NCI-H128 (cell line): ENCODE measurements at regions not wholly inside any gene's neighbourhood (a gene's known extent, or its start where the extent isn't known, plus 50 kb on each side); places are given as distances from the start of the nearest gene placed in this dataset.

Source experiments
- DNase-seq: peaks from one replicate; lab custom pipeline; 2025; ENCODE audit not compliant: unreplicated experiment; lab: John Stamatoyannopoulos, UW

DNA sequence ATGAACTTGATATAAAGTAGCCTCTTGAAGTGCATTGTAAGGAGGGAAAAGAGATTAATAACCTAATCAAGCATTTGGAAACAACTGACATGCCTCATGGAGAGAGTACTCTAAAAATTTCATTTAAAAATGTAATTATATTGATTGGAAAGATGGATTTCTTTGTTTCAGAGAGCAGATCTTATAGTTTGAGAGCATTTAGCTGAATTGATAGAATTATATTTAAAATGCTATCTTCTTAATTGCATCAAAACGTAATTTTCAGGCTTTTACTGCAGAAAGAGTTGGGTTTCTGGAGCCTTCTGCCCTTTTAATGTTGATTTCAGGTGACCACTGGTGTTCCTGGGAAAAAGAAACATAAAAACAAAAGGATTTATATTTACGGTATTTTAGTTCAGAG lies 130.6 kb downstream of the EDN3 start:
- DNase-seq = no peak

GRCh38 chr20:59434960-59435359 lies 134.5 kb downstream of the EDN3 start:
- no peak for DNase-seq

DNA sequence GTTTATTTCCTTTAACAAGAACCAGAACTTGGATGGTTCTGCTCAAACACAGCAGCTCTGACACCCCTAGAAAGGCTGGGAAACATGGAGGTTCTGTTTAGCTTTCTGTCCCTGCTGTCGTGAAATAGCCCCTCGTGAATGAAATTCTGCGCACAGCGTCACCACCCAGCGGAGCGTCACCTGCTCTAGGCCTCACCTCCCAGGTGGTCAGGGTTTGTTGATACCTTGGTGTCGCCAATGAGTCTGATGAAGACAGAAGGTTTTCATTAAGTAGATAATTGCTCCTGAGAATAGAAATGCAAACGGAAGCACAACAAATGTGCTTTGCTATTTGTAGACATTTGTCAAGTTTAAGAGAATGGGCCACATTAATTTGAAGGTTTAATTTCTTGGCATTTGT lies 135.1 kb downstream of the EDN3 start:
- no peak for DNase-seq

DNA sequence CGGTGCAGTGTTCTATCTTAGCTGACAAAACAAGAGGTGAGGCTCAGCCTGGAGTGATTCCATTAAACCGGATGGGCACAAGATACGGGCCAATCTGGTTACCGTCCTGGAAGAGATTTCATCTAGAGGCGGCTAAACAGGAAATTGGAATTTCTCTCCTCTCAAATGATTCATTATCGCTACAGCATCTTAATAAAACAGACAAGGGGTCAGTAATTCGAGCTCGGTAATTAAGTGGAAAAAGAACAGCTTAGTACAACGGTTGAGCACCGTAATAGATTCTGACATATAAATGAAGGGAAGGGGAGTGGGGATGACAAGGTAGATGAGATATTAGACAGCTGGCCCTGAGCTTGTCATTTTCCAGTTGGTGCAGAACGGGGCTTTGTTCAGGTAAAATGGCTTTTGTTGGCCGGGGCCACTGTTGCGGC lies 137.2 kb downstream of the EDN3 start:
- no peak for DNase-seq

DNA sequence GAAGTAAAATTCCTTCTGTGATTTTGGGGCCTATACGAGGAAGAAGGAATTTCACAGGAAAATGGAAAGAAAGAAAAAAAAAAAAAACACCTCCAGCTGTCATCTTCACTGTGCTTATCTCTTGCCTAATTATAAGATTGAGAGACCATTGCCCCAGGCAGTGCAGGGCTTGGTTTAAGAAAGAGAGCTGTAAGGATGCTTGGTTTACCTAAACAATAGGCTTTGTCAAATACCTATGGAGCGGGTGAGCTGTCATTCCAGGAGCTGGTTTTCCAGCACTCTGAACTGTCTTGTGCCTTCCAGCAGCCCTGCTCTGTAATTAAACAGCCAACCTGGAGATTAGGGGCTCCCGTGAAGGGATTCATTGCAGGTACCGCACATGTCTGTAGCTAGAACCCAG lies 137.8 kb downstream of the EDN3 start:
- DNase-seq = no peak

GRCh38 chr20:59439243-59439642 lies 138.8 kb downstream of the EDN3 start:
- no peak for DNase-seq

GRCh38 chr20:59441306-59441705 lies 140.9 kb downstream of the EDN3 start:
- no peak for DNase-seq

DNA sequence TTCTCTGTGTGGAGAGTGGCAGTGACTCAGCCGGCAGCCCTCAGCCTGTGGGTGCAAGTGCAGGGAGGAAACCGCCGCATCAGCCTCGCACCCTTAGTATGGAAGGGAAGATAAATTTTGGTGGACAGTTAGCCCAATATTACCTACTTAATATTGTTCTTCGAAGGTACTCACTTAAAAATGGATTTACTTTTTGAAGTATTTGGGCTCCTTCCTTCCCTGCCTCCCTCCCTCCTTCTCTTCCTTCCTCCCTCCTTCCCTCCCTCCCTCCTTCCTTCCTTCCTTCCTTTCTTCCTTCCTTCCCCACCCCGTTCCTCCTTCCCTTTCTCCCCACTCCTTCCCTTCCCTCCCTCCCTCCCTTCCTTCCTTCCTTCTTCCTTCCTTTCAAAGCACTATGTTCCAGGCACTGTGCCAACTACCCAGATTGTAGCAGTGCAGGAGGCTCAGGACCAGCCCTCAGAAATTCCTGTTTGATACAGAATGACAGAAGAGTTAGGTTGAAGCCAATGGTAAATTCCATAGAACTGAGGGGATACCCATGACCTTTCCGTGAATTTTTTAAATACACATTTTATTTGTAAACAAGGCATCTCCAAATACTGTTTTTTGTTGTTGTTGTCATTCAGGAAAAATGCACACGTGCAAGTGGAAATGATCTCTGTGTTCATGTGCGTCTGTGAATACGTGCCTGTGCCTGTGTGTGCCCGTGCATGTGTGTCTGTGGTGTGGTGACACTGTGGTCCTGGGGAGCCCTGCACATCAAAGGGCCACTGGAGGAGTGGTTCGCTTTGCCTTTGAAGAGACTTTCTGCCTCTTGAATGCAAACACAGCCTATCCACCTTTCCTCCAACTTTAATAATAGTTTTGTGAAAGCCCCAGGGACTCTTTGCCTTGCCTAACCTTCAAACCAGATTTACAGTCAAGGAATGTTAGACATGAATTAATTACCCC lies 141.7 kb downstream of the EDN3 start:
- no peak for DNase-seq

DNA sequence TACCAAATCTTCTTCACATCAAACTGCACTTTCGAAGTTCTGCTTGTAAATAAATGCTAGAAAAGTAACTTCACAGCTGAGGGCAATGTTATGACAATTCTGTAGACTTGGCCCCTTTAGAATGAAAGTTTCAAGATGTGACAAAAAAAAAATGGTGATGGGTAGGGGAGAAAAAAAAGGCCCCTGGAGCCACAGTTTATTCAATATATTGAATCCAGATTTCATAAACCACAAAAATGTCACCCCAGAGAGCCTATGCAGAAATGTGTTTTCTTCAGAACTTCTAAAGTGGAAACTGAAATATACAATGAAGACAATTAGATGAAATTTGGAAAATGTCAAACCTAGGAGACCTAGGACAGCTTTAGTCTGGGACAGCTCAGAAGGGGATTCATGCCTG lies 143.1 kb downstream of the EDN3 start:
- no peak for DNase-seq

- no peak for DNase-seq
Observed at GRCh38 chr20:59446376-59446775, 146.0 kb downstream of the EDN3 start.

- DNase-seq = no peak
Observed at GRCh38 chr20:59448196-59448595, 147.8 kb downstream of the EDN3 start.

DNA sequence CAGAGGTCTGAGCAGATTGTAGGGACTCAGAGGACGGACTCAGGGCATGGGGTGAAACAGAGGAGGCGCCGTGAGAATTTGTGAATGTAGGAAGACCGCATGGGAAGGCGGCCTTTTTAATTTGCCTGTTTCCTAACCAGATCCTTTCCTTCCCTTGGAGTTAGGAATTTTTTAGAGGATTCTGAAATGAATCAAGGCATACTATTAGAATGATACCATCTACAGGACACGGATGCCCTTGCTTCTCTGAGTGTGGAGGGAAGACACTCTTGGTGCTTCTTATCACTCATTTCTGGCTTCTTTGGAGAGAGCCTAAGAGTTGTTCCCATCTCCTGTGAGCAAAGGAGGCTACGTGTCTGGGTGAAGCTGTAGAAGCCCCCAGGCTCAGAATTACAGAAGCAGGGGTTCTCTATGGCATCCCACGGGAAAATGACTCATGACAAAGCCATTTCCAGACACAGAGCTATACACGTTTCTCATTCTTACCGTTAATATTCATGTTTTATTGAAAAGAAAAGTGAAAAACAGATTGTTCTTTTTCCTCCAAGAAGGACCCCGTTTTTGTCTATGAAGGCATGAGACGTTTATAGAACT lies 148.5 kb downstream of the EDN3 start:
- no peak for DNase-seq

DNA sequence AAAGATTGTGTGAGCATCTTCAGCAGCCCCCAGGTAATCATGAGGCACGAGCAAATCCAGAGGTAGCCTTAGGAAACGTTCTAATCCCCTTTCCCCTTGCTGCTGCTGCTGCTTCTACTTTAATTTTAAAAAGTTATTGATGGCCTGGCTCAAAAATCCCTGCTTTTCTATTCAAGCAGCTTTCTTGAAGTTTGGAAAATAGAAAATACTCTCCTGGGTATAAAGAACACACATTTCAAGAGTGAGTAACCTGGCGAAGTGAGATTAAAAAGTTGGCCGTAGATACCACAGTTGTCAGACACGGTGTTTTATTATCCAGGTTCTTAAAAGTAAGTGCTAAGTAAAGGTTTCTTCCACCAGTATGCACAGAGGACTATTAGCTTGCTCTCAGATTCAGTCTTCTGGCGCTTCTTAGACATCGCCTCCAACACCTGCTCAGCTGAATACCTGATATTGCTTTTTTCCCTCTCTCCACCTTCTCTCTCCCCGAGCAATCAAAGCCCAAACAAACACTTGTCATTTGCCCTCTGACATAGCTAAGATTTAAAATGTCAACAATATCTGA lies 150.7 kb downstream of the EDN3 start:
- no peak for DNase-seq

DNA sequence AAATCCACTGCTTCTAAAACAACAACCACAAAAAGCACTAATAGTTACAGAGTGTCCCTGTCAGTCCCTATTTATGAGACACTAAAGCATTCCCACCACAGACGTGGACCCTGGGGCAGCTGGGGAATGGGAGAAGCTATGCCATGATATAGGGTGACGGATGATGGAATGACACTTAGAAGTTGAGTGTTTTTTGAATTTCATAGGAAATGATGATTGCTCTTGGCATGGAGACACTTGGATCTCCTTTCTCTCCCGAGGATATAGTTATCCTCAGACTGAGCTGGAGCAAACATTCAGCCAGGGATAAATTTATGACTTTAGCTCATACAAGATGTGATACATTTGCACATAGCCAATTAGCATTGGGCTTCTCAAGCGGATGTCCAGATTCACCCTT lies 151.2 kb downstream of the EDN3 start:
- DNase-seq = no peak

DNA sequence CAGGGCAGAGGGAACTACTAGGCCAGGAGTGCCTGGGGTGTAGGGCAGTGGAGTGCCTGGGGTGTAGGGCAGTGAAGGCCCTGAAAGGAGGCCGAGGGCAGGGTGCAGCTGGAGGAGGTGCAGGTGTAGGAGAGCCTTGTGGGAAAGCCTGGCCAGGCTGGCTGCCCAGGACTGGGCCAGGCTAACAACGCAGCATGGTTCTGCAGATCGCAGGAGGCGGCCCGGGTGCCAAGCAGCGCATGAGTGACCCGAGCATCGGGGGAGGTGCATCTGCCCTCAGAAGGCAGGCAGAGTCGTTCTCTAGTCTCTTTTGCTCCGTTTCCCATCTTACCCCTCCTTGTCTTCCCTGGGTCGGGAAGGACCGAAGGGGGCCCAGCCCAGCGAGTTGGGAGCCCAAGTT lies 151.5 kb upstream of the PHACTR3 start:
- DNase-seq = no peak

- no peak for DNase-seq
Observed at GRCh38 chr20:59453759-59454560, 150.4 kb upstream of the PHACTR3 start.

GRCh38 chr20:59455402-59456341 lies 148.7 kb upstream of the PHACTR3 start:
- no peak for DNase-seq

- no peak for DNase-seq
Observed at GRCh38 chr20:59456342-59457279, 147.7 kb upstream of the PHACTR3 start.

DNA sequence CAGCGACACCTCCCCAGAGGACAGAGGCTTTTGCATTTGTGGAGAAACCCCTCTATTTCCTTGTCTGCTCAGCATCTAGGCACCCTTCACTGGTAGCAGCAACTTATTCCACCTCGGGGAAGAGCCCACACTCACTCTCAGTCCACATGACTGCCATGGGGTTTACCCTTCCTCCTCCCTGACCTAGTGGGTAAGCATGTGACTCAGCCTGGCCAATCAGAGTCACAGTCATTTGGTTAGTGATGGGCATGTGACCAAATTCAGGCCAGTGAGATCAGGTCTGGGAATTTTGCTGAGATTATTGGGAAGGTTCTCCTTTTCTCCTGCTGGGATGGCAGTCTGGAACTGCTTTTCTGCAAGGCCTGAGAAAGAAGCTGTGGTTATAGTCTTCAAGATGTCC lies 145.7 kb upstream of the PHACTR3 start:
- no peak for DNase-seq
